ENCODE measurements at regions not wholly inside any gene's neighbourhood (a gene's known extent, or its start where the extent isn't known, plus 50 kb on each side); places are given as distances from the start of the nearest gene placed in this dataset.

DNA sequence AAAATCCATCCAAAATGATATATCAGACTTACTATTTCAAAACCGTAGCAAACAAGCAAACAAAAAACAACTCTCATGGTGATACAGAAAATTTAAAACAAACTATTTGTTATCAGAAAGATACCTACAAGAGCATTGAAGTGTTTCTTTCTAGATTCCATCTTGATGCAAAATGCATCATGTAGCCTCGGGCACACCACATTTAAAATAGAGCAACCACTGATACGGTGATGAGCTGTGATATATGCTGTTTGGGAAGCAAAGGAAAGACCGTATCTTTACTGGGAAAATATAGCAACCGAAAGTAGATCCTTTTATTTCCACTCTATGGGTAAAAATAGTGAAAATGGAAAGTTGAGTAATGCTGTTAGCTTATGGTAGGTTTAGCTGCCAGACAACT lies 892.0 kb downstream of the GATA3 start:
- DNase-seq: no peak

DNA sequence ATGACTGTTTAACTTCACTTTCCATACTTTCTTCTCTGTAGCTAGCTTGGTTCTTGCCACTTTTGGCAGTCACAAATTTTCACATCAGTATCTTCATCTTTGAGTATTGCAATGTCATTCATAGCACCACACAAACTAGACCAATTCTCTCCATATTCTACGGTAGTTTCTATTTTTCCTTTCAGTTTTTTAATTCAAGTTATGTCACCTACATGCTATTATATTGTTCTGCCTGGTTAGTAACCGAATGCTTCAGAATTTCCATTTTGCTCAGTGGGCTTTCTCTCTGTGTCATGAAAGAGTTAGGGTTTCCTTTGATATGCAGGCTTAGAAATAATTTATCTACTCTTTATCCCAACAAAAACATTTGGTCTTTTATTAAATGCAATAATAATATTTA lies 896.5 kb downstream of the GATA3 start:
- DNase-seq: no peak

DNA sequence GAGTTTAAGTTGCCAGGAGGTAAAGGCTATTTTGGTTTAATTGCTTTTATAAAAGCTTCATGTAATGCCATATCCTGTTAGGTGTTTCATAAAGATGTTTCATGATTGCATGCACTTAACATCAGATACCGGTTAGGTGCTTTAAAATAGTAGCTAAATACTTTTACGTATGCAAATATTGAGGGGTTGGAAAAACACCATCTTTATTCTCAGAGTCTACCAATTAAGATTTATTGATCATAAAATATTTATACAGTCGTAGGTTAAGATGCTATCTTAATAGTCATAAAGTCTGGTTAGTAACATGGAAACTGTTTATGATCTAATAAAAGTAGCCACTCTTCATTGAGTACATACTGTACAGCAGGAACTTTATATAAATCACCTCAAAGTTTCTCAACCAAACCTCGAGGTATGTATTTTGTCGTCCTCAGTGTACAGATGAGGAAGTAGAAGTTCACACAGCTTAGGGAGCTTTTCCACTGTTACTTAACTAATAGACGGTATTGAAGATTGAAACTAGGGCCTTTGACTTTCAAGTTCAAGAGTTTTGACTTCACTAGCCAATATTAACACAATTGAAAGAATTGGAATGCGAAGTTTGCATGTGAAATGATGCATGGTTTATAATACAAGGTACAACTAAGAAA lies 897.1 kb downstream of the GATA3 start:
- no peak for DNase-seq

- DNase-seq: no peak
Measured at GRCh38 chr10:8956400-8956799, 901.9 kb downstream of the GATA3 start.

GRCh38 chr10:8962249-8962648 lies 907.8 kb downstream of the GATA3 start:
- DNase-seq: no peak

- no peak for DNase-seq
Measured at GRCh38 chr10:8967061-8967460, 912.6 kb downstream of the GATA3 start.

DNA sequence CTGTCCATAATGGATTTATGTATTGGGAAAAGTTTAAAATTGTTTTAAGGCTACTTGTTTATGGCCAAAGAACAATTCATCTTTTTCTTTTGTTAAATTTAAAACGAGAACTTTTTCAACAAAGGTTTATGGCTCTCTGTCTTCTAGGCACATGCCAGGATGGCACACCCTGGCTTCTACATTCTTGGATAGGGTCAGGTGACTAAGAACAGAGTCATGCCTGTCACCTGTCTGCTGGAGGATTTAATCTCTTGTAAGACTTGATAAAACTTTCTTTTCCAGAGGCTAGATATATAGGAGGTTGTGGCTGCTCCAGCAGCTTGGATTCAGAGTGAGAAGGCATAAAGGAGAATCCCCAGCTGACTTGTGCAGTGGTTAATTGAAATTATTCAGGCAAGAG lies 915.4 kb downstream of the GATA3 start:
- DNase-seq: no peak

DNA sequence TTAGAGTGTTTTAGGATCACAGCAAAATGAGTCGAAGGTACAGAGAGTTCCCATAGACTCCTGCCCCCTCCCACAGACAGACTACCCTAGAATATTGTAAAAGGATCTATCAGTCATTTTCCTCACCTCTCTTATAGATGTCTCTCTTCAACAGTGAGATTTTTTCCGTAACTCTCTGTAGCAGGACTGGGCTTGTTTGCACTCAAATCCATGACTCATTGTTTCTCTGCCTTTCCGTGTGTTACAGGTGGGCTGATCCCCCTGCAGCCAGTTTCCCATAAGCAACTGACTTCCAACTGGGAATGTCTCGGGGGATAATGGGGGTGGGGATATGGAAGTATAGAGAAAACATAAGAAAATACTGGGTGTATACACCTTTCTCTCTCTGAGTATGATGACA lies 921.0 kb downstream of the GATA3 start:
- DNase-seq: no peak

DNA sequence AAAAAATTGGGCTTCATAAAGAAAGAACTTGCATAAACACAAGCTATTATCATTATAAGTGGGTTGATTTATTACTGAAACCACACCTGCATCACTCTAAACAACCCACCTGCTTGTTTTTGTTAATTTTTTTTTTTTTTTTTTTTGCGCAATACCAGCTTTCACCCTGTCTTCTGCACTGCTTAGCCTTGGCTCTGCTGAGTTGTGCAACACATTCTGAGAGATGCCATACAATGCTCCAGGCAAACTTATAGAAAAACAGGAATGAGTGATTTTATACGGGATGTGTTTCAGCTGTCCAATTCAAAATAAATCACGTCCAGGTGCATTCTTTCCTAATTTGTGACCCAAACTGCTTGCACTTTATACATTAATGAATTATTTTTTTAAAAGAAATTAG lies 923.6 kb downstream of the GATA3 start:
- no peak for DNase-seq

- no peak for DNase-seq
Measured at GRCh38 chr10:8979976-8980375, 925.5 kb downstream of the GATA3 start.

GRCh38 chr10:8981277-8981676 lies 926.8 kb downstream of the GATA3 start:
- no peak for DNase-seq

DNA sequence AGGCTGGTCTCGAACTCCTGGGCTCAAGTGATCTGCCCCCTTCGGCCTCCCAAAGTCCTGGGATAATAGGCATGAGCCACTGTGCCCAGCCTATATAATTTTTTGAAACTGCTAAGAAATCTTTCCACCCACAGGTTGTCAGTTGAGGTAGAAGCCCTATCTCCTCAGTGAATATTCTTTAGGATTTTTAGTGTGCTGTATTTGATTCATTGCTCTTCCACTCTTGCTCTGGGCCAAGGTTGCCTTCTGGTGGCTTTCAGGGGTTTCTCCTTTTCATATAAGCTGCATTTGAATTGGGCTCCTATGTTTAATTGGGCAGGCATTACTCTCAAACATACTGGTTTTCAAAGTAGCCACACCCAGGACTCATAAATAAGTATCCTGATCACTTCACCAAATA lies 931.2 kb downstream of the GATA3 start:
- DNase-seq: no peak

GRCh38 chr10:8986975-8987374 lies 932.5 kb downstream of the GATA3 start:
- DNase-seq: no peak

GRCh38 chr10:8987712-8988111 lies 933.2 kb downstream of the GATA3 start:
- no peak for DNase-seq

DNA sequence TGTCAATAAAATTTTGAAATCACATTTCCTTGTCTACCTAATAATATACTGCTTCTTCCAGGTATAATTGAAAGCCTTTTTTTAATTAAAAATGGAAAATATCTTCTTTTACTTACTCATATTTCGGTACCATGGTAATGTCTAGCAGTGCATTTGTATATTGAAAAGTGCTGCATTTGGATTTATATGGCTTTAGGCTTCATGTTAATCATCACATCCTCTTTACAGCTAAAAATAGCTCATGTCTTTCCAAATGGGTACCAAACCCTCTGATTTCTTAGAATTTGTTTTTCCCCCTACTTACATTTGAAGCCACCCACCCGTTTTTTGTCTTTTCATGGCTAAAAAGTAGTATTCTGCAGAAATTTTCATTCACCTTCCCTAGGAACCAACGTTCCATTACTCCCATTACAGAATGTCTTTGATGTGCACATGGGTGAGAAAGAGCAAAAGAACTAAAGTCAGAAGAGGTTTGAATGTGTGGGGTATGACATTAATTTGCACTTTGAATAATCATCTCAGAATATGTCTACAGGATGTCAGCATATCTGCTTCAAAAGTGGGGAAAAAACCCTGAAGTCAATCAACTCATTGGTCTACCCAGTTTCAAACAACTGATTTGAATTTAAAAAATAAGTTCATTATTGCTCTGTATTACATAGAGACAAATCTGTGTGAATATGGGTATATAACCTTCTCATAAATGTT lies 935.9 kb downstream of the GATA3 start:
- no peak for DNase-seq

DNA sequence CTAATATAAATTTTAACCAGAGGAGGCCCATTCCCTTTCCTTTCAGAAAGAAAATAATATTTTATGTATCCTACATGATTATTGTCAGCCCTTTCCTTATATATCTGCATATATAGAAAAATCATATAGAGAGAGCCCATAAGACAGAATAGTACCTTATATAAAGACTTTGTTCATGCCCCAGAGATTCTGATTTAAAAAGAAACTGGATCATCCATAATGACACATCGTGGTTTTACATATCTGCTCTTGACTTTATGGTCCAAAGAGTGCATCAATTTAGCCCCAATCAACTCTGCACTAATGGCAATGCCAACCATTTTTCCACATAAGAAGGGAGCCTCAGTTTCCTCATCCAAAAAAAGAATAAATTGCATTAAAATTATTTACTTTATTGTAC lies 937.5 kb downstream of the GATA3 start:
- DNase-seq: no peak

DNA sequence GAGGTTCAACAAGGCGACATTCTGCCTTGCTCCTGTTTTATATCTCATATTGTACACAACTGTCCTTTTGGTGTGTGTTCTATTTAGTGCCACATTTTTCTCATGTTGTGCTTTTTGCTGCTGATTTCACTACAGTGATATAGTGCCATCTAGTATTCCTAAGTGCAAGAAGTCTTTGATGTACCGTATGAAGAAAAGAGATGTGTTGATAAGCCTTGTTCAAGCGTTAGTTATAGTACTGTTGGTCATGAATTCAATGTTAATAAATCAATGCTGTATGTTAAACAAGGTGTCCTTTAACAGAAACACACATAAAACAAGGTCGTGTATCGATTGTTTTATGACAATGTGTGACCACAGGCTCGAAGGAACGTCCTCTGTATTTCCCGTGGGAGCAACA lies 939.4 kb downstream of the GATA3 start:
- no peak for DNase-seq

- no peak for DNase-seq
Measured at GRCh38 chr10:8998751-8999150, 944.3 kb downstream of the GATA3 start.

DNA sequence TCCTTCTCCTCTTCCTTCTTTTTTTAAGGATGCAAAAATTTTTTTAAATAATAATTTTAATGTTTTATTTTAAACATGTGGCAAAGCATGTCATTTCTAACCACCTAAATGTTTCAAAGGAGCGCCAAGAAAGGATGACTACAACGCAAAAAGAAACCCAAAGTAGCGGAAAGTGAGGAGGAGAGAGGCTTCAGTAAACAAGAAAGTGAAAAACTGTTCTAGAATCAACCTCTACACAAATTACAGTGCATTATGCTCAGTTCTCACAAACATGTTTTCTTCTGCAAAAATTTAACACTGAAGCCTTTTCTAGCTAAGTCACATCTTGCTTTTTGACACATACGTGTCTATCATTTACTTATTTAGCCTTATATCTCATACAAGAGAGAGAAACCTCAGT lies 948.6 kb downstream of the GATA3 start:
- no peak for DNase-seq

- no peak for DNase-seq
Measured at GRCh38 chr10:9004736-9005135, 950.2 kb downstream of the GATA3 start.

GRCh38 chr10:9009505-9009904 lies 955.0 kb downstream of the GATA3 start:
- no peak for DNase-seq

GRCh38 chr10:9010093-9010492 lies 955.6 kb downstream of the GATA3 start:
- no peak for DNase-seq

DNA sequence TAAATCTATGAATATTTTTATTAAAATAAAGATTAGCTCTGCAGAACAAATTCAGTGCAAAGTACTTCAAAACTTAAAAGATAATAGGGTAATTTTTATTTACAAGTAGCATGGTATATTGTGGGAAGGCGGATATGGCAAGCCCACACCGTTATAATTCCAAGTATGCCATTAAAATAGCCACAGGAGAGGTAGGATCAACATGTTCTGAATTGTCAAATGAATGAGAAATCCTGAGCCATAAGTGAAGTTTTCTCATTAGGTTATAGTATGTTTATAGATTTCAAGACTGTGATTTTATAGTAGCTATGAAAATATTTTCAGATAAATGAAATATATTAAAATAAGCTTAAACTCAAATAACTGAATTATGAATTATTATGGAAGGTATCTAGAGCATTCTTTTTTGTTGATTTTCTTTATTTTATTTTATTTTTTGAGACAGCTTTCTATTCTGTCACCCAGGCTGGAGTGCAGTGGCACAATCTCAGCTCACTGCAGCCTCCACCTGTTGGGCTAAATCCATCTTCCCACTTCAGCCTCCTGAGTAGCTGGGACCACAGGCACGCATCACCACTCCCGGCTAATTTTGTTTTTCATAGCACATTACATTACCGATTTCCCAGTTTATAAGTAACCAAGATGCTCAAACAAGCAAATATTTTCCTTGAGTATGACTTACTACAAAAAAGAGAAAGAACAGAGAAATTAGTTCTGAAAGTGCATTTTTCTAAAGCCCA lies 956.6 kb downstream of the GATA3 start:
- DNase-seq: no peak

GRCh38 chr10:9012312-9012711 lies 957.8 kb downstream of the GATA3 start:
- DNase-seq: no peak

All from SIG-M5 (cell line).